Progenitor cell of endocrine pancreas (in vitro differentiated cells): ENCODE measurements at regions not wholly inside any gene's neighbourhood (a gene's known extent, or its start where the extent isn't known, plus 50 kb on each side); places are given as distances from the start of the nearest gene placed in this dataset.

ENCODE experiments used
- DNase-seq: peaks from one replicate; pipeline ENCODE4 v3.0.0; 2021; ENCODE audit warnings: low spot score; ENCODE audit not compliant: unreplicated experiment
- H3K27ac Mint-ChIP-seq: 2 replicates; pipeline ENCODE4 v1.8.0; 2021; ENCODE audit warnings: mild to moderate bottlenecking, moderate library complexity, mixed read lengths
- H3K27me3 Mint-ChIP-seq: 2 replicates; pipeline ENCODE4 v1.8.0; 2021; ENCODE audit warnings: mixed read lengths
- H3K36me3 Mint-ChIP-seq: 2 replicates; pipeline ENCODE4 v1.8.0; 2022; ENCODE audit warnings: mixed read lengths; ENCODE audit not compliant: insufficient read depth
- H3K4me1 Mint-ChIP-seq: 2 replicates; pipeline ENCODE4 v1.8.0; 2021; ENCODE audit warnings: low read depth, mixed read lengths
- H3K4me3 Mint-ChIP-seq: 2 replicates; pipeline ENCODE4 v1.8.0; 2021; ENCODE audit warnings: low read depth, mild to moderate bottlenecking, moderate library complexity, mixed read lengths
- H3K9me3 Mint-ChIP-seq: 2 replicates; pipeline ENCODE4 v1.8.0; 2021; ENCODE audit warnings: low read depth, mixed read lengths
- CTCF ChIP-seq: fragments of 200-600 bp; sonication (generic); IDR thresholded peaks from one replicate; pipeline ENCODE4 v1.5.0; 2021; ENCODE audit warnings: antibody characterized with exemption, mild to moderate bottlenecking; ENCODE audit not compliant: unreplicated experiment

DNA sequence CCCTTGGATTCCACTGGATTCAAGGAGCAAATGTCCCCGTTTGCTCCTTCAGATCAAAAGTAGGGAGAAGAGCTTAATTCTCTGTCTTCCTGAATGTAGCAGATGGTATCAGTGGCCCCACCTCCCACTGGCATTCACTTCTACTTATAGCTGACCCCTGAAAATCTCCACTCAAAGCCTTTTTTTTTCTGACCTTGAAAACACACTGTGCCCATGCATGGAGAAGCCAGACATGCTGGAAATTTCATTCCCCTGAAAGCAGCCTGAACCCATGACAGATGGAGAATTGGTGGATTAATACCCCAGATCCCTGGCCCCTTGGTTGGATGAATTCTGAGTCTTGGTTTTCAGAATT lies 76.6 kb upstream of the UBAC2 start:
- peaks cover 8% of the 10 kb centered on the region for H3K27me3 Mint-ChIP-seq
- no peak overlapping the region for H3K4me3 Mint-ChIP-seq
- no peaks in the 10 kb centered on the region for H3K36me3 Mint-ChIP-seq
- no peaks in the 10 kb centered on the region for H3K4me1 Mint-ChIP-seq
- DNase-seq, result no peak
- TF ChIP-seq CTCF, result no peak
- peaks cover 5% of the 10 kb centered on the region for H3K9me3 Mint-ChIP-seq
- no peak overlapping the region for H3K27ac Mint-ChIP-seq

- Mint-ChIP-seq H3K4me3 (no peak overlapping the region), H3K9me3 (peaks cover 5% of the 10 kb centered on the region), H3K27ac (no peak overlapping the region), H3K27me3 (peaks cover 8% of the 10 kb centered on the region), H3K36me3 (no peaks in the 10 kb centered on the region), H3K4me1 (no peaks in the 10 kb centered on the region)
- DNase-seq, result no peak
- TF ChIP-seq CTCF, result no peak
These were observed 75.8 kb upstream of the UBAC2 start for GRCh38 chr13:99124794-99125316.

DNA sequence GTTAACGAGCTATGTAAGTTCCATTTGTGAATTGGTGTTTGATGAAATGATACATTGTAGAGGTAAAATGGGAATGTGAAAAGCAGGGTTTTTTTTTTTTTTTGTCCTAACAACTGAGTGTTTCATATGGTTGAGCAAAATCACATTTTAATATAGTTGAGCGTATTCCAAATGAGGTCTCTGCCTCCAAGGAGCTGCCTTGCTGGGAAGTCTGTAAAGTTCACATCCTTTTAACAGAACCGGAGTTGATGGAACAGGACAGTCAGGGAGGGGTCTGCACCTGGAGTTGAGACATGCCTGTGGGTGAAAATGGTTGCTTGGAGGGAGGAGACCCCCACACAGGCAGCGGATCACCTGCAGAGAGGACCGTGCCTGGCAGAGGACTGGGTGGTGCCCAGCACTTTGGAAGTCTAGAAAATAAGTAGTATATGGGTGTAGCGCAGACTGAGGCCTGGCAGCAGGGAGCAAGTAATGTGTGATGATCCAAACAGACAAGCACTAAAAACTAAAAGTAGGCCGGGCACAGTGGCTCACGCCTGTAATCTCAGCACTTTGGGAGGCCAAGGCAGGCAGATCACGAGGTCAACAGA lies 75.2 kb upstream of the UBAC2 start:
- Mint-ChIP-seq H3K36me3 (no peaks in the 10 kb centered on the region), H3K27me3 (peaks cover 8% of the 10 kb centered on the region), H3K4me3 (no peak overlapping the region), H3K4me1 (no peaks in the 10 kb centered on the region), H3K27ac (no peak overlapping the region), H3K9me3 (peaks cover 3% of the 10 kb centered on the region)
- DNase-seq, result no peak
- TF ChIP-seq CTCF, result no peak

DNA sequence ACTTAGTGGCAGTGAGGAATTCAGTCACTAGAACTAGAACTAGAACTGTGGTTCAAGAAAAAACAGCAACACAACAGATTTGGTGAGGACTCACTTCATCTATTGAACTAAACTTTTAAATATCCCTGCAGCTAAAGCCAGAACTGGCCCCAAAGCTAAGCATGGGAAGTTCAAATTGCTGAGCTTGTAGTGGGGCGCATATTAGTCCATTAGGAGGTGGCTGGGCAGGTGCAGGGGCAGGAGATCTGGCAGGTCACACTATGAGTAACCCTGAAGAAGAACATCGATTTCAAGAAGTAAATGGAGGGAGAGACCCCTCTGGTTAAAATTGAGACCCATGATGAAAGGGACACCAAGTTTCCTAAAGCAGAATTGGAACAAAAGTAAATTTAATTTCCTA lies 73.8 kb upstream of the UBAC2 start:
- no peaks in the 10 kb centered on the region for H3K36me3 Mint-ChIP-seq

DNA sequence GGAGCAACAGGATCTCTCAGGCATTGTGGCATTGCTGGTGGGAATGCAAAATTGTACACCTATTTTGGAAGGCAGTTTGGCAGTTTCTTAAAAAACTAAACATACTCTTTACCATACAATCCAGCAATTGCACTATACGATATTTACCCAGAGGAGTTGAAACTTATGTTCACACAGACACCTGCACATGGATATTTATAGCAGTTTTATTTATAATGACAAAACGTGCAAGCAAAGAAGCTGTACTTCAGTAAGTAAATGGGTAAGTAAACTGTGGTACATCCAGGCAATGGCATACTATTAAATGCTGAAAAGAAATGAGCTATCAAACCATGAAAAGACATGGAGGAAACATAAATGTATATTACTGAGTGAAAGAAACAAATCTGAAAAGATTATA lies 71.6 kb upstream of the UBAC2 start:
- no peak for DNase-seq
- Mint-ChIP-seq H3K4me1 (peaks cover 2% of the 10 kb centered on the region), H3K27me3 (peaks cover 3% of the 10 kb centered on the region), H3K9me3 (no peaks in the 10 kb centered on the region), H3K27ac (no peak overlapping the region), H3K4me3 (no peak overlapping the region), H3K36me3 (no peaks in the 10 kb centered on the region)
- no peak for TF ChIP-seq CTCF

More for the DNA sequence above, 73.8 kb upstream of the UBAC2 start:
- Mint-ChIP-seq H3K27me3 (peaks cover 4% of the 10 kb centered on the region), H3K4me3 (no peak overlapping the region), H3K9me3 (no peaks in the 10 kb centered on the region), H3K27ac (no peak overlapping the region), H3K4me1 (no peaks in the 10 kb centered on the region)
- DNase-seq, result no peak
- no peak for TF ChIP-seq CTCF
